ENCODE measurements at regions not wholly inside any gene's neighbourhood (a gene's known extent, or its start where the extent isn't known, plus 50 kb on each side); places are given as distances from the start of the nearest gene placed in this dataset.

- no peak for DNase-seq
Observed at GRCh38 chr1:79849388-79849787, 842.9 kb upstream of the ADGRL4 start.

- DNase-seq: no peak
Observed at GRCh38 chr1:79848316-79848715, 841.8 kb upstream of the ADGRL4 start.

- DNase-seq: no peak
Observed at GRCh38 chr1:79847700-79848099, 841.2 kb upstream of the ADGRL4 start.

GRCh38 chr1:79845936-79846335 is 839.4 kb upstream of the ADGRL4 start:
- DNase-seq: no peak

GRCh38 chr1:79842811-79843210 is 836.3 kb upstream of the ADGRL4 start:
- DNase-seq: no peak

- DNase-seq: no peak
Observed at GRCh38 chr1:79839882-79840281, 833.4 kb upstream of the ADGRL4 start.

- no peak for DNase-seq
Observed at GRCh38 chr1:79827446-79827845, 820.9 kb upstream of the ADGRL4 start.

- DNase-seq: no peak
Observed at GRCh38 chr1:79825551-79825950, 819.0 kb upstream of the ADGRL4 start.

GRCh38 chr1:79822053-79822452 is 815.5 kb upstream of the ADGRL4 start:
- DNase-seq: no peak

GRCh38 chr1:79819140-79819539 is 812.6 kb upstream of the ADGRL4 start:
- DNase-seq: no peak

- DNase-seq: no peak
Observed at GRCh38 chr1:79817031-79817560, 810.6 kb upstream of the ADGRL4 start.

GRCh38 chr1:79815115-79815514 is 808.6 kb upstream of the ADGRL4 start:
- no peak for DNase-seq

- DNase-seq: no peak
Observed at GRCh38 chr1:79811173-79811572, 804.6 kb upstream of the ADGRL4 start.

GRCh38 chr1:79808816-79809475 is 802.4 kb upstream of the ADGRL4 start:
- DNase-seq: no peak

- DNase-seq: no peak
Observed at GRCh38 chr1:79807816-79808215, 801.3 kb upstream of the ADGRL4 start.

GRCh38 chr1:79797487-79797886 is 791.0 kb upstream of the ADGRL4 start:
- no peak for DNase-seq

- no peak for DNase-seq
Observed at GRCh38 chr1:79796434-79796833, 789.9 kb upstream of the ADGRL4 start.

- DNase-seq: no peak
Observed at GRCh38 chr1:79792219-79792930, 785.8 kb upstream of the ADGRL4 start.

GRCh38 chr1:79791488-79792218 is 785.1 kb upstream of the ADGRL4 start:
- no peak for DNase-seq

- no peak for DNase-seq
Observed at GRCh38 chr1:79790950-79791349, 784.4 kb upstream of the ADGRL4 start.

GRCh38 chr1:79787631-79788030 is 781.1 kb upstream of the ADGRL4 start:
- no peak for DNase-seq

GRCh38 chr1:79785964-79786363 is 779.4 kb upstream of the ADGRL4 start:
- no peak for DNase-seq

GRCh38 chr1:79785561-79785960 is 779.0 kb upstream of the ADGRL4 start:
- DNase-seq: no peak

GRCh38 chr1:79781261-79781660 is 774.7 kb upstream of the ADGRL4 start:
- DNase-seq: no peak
